KBM-7 (cell line): ENCODE measurements at regions not wholly inside any gene's neighbourhood (a gene's known extent, or its start where the extent isn't known, plus 50 kb on each side); places are given as distances from the start of the nearest gene placed in this dataset.
"Not testable (repeated sequence)": the region's sequence is repeated elsewhere in the genome, so short reads cannot be mapped to it uniquely, and the experiment has no call there.

ENCODE experiments used
- DNase-seq: peaks from one replicate; pipeline ENCODE4 v3.0.0-alpha.2; 2015
- in situ Hi-C: fragments of 300-500 bp; cut with MboI; formaldehyde crosslinking; loops from 2 replicates; pipeline ENCODE4 v1.14.3; 2020; ENCODE audit warnings: low sequenced_read_pairs, low pct_unique_long_range_greater_than_20kb, mixed read lengths

DNA sequence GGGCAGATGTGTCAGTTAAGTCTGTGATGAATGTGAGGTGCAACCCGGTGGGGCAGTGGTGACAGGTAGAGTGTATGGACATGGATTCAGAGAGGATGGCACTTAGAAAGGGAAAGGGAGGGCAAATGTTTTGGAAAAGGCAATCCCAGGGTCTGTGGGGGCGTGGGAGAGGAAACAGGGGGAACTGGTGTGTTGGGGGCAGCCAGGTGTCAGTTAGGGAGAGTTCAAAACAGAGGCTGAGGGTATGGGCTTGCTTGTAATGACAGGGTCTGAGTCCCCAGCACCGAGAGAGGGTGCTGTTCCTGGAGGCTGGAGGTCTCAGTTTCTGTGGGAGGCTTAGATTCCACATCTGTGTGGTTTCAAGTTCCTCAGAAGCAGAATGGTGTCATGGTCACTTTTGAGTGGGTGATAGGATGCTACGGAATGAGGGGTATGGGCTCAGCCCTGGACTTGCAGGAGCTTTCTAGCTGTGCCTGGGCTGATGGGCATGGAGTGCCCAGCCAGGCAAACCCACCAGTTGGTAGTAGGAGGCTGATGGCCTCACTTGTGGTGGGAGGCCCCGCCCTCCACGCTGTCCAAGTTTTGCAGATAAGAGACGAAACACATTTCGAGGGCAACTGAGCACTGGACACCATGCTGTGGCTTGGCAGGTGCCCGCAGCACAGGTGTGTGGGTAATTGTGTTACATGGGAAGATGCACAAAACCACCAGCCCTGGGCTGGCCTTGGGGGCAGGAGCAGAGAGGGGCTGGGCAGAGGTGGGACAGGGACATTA lies 209.4 kb downstream of the RPLP1 start:
- DNase-seq = no peak
- in situ Hi-C loops = no loop called here

- in situ Hi-C loops = no loop called here
- DNase-seq = no peak
These were observed 210.0 kb downstream of the RPLP1 start for GRCh38 chr15:69662645-69663000.

DNA sequence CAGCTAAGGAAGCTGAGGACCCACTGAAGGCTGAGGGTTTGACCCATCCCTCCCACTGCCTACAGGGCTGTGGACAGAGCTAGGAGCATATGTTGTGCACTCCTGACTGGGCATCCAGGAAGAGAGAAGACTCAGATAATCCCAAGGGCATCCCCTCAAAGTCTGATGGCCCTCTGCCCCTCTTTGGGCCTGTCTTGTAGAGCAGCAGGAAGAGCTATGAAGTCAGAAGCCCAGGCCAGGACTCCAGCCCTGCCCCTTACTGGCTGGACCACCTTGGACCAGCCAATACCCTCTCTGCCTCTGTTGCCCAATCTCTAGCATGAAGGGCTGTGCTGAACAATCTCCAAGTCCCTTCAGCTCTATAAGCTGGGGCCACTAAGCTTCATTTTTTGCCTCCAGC lies 210.8 kb downstream of the RPLP1 start:
- in situ Hi-C loops = no loop called here
- DNase-seq = no peak

GRCh38 chr15:69663982-69664381 lies 211.4 kb downstream of the RPLP1 start:
- DNase-seq = no peak
- in situ Hi-C loops = no loop called here

GRCh38 chr15:69664572-69665571 lies 212.3 kb downstream of the RPLP1 start:
- no peak for DNase-seq

GRCh38 chr15:69665641-69666111 lies 213.1 kb downstream of the RPLP1 start:
- in situ Hi-C loops = no loop called here
- DNase-seq = peak; percentile 32

More at GRCh38 chr15:69664572-69665571, 212.3 kb downstream of the RPLP1 start:
- in situ Hi-C loops = no loop called here

- DNase-seq = no peak
- in situ Hi-C loops = no loop called here
These were observed 213.8 kb downstream of the RPLP1 start for GRCh38 chr15:69666441-69666882.

- in situ Hi-C loops = no loop called here
- peak; percentile 89 for DNase-seq
These were observed 214.5 kb downstream of the RPLP1 start for GRCh38 chr15:69666921-69667811.

GRCh38 chr15:69668039-69668705 lies 215.6 kb downstream of the RPLP1 start:
- in situ Hi-C loops = no loop called here
- peak; percentile 26 for DNase-seq

GRCh38 chr15:69668963-69669362 lies 216.3 kb downstream of the RPLP1 start:
- in situ Hi-C loops = no loop called here
- DNase-seq = peak; percentile 46

DNA sequence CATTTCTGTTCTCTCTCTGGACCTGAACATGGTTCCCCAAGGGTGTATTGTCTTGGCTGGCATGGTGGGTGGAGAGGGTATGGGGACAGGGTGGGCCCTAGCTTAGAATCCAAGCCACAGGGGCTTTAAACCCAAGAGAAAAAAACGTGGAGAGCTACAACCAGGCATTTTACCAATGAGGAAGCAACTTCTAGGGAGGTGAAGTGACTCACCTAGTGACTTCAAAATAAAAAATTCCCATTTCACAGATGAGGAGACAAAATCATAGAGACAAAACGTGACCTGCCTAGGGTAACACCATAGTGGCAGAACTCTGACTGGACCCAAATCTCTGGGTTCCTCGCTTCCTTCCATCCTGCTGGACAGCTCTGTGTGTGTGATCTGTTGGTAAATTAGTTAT lies 216.8 kb downstream of the RPLP1 start:
- in situ Hi-C loops = no loop called here
- peak; percentile 19 for DNase-seq

DNA sequence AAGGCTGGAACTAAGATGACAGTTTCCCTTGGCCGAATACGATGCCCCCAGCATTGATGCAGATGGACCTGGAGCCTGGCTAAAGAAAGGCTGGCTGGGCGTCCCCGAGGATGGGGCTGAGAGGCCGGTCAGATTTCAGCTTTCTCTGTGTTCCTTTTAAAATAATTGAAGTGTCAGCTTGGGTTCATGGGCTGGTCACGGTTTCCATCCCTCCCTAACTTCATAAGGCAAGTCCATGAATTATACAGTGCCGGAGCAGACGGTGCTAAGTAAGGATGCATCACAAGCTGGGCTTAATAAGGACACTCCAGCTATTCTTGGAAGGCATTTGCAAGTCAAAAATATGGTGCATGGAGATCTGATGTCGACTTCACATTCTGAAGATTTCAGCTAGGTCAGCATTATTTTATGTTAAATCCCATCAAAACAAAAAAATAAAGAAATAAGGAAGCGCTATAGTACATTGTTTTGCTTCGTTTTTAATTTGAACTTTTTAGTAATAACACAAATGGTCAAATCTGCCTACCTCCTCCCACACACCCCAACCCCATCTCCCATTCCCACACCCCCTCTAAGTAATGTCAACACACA lies 220.8 kb downstream of the RPLP1 start:
- no peak for DNase-seq
- in situ Hi-C loops = no loop called here

GRCh38 chr15:69675731-69676130 lies 223.1 kb downstream of the RPLP1 start:
- no peak for DNase-seq
- in situ Hi-C loops = no loop called here

GRCh38 chr15:69677403-69677802 lies 224.8 kb downstream of the RPLP1 start:
- in situ Hi-C loops = no loop called here
- no peak for DNase-seq

DNA sequence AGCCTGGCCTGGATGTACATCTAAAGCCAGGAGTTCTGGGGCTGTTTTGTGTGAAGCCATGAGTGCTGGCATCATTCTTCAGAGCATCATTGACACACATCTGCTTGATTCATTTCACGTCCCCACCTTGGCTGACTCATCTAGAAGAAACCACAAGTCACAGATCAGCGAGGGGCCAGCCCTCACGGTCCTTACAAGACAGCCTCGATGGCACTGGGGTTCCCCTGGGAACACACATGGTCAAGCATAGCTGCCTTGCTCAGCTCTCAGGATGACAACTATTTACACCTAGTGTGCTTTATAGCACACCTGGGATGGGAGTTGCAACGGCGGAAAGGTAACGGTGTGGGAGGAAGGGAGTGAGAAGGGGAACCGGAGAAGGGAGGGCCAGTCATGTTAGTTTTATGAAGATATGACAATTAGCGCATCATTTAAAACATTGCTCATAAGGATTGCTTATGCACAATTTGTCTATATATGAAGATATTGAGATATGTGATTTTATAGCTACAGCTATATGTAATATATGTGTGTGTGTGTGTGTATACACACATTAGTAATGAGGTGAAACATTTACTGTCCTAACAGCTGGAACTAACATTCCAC lies 227.1 kb downstream of the RPLP1 start:
- in situ Hi-C loops = no loop called here

DNA sequence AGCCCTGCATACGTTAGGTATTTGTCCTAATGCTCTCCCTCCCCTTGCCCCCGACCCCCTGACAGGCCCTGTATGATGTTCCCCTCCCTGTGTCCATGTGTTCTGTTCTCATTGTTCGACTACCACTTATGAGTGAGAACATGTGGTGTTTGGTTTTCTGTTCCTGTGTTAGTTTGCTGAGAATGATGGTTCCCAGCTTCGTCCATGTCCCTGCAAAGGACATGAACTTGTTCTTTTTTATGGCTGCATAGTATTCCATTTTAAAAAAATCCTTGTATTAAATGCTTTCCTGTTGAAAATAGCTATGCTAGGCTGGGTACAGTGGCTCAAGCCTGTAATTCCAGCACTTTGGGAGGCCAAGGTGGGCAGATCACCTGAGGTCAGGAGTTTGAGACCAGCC lies 232.2 kb downstream of the RPLP1 start:
- in situ Hi-C loops, DNase-seq: not testable (repeated sequence)

More for the DNA sequence above, 227.1 kb downstream of the RPLP1 start:
- no peak for DNase-seq

DNA sequence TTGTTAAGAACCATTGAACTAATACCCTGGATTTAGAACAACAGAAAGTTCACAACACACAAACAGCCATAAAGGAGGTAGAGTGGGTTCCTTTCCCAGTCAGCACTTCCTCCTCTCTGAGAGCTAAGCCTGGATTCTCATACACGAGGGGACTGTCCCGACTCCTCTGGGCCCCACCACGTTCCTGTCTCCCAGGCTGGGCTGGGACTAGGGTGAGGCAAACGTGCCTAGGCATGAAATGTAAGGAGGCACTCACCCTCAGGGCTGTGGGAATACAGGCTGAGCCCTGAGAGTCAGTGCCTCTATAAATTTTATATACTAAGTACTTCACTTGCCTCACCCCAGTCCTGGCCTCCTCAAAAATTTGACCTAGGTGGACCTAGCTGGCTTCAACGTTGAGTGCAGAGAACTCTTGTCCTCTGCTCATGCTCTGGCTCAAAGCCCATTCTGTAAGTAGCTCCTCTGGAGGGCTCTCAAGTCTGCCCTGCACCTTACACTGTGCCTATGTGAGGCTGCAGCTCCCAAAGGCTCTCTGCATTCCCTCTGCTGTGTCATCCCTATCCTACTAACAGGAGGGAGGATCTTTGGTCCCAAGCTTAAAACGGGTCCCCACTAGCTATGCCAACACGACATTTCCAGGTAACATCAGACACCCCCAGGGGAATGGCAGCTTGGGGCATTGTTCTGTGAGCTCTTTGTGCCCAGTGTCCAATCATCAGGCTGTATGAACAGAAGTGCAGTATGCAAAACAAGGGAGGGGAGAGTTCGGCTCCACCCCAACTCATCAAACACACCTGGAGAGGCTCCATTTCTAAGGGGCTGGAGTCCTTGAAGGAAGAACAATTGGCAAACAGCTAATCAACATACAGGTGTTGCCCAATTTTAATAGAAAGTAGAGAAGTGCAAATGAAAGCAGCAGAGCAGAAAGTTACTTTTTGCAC lies 233.2 kb downstream of the RPLP1 start:
- DNase-seq = no peak
- in situ Hi-C loops = no loop called here
